ENCODE measurements at regions not wholly inside any gene's neighbourhood (a gene's known extent, or its start where the extent isn't known, plus 50 kb on each side); places are given as distances from the start of the nearest gene placed in this dataset.

GRCh38 chr4:24094726-24095125 lies 204.9 kb upstream of the PPARGC1A start:
- Histone ChIP-seq H3K36me3 (replicated peaks in 1 of 2; ENCODE audit: control insufficient read depth in 1 of 2, insufficient read depth in 2 of 2, low read length in 2 of 2) (no peaks in the 10 kb centered on the region), H3K4me1 (ENCODE audit: control insufficient read depth in 1 of 2, insufficient read depth in 2 of 2, low read length in 2 of 2) (no peaks in the 10 kb centered on the region), H3K79me2 (ENCODE audit: insufficient read depth, low read length) (no peaks in the 10 kb centered on the region), H3K27me3 (ENCODE audit: control insufficient read depth in 2 of 2, insufficient read depth in 2 of 2, low read length in 2 of 2) (no peaks in the 10 kb centered on the region), H3K9me3 (replicated peaks in 1 of 2; ENCODE audit: control insufficient read depth in 1 of 2, insufficient read depth in 1 of 2, low read length in 2 of 2) (peaks cover 0 to 6% of the 10 kb centered on the region in 2 donors), H3K4me3 (replicated peaks in 1 of 3; ENCODE audit: low read depth in 2 of 3, low read length in 3 of 3) (no peak overlapping the region), H2AFZ (ENCODE audit: insufficient read depth, low read depth, low read length, poor library complexity, severe bottlenecking) (no peak overlapping the region), H3K4me2 (replicated peaks; ENCODE audit: extremely low read depth, low read length, poor library complexity, severe bottlenecking) (no peak overlapping the region), H3K27ac (ENCODE audit: low read depth in 1 of 2, low read length in 2 of 2) (no peak overlapping the region), H3K9ac (ENCODE audit: insufficient read depth, low read length, poor library complexity, severe bottlenecking) (no peak overlapping the region), H4K20me1 (ENCODE audit: insufficient read depth, low read length) (no peaks in the 10 kb centered on the region)
- Mint-ChIP-seq H3K9me3 (peaks cover 0 to 6% (median 3%) of the 10 kb centered on the region in 7 donors), H3K4me1 (no peaks in the 10 kb centered on the region), H3K36me3 (no peaks in the 10 kb centered on the region), H3K4me3 (no peak overlapping the region), H3K27ac (no peak overlapping the region), H3K27me3 (ENCODE audit: low read depth in 3 of 3) (peaks cover 0 to 5% (median 0%) of the 10 kb centered on the region in 3 donors)
- TF ChIP-seq CTCF (IDR thresholded peaks at IDR 0.05) = no peak
- no CpG with 5 or more reads among the region's 2 CpGs for WGBS (ENCODE audit: insufficient coverage)
- intact Hi-C loops (cut with micrococcal nuclease) = no loop called here
- no peak for DNase-seq

GRCh38 chr4:24093446-24093845 lies 203.6 kb upstream of the PPARGC1A start:
- no peak for DNase-seq
- no CpG with 5 or more reads among the region's 2 CpGs for WGBS (ENCODE audit: insufficient coverage)

More at GRCh38 chr4:24093446-24093845, 203.6 kb upstream of the PPARGC1A start:
- no peaks in the 10 kb centered on the region for H4K20me1 ChIP-seq (ENCODE audit: insufficient read depth, low read length)
- H3K4me1 ChIP-seq (ENCODE audit: control insufficient read depth in 1 of 2, insufficient read depth in 2 of 2, low read length in 2 of 2) = no peaks in the 10 kb centered on the region
- H3K27me3 ChIP-seq (ENCODE audit: control insufficient read depth in 2 of 2, insufficient read depth in 2 of 2, low read length in 2 of 2) = no peaks in the 10 kb centered on the region
- Mint-ChIP-seq H3K4me1 (no peaks in the 10 kb centered on the region), H3K27ac (no peak overlapping the region), H3K4me3 (no peak overlapping the region), H3K9me3 (peaks cover 0 to 7% (median 4%) of the 10 kb centered on the region in 7 donors), H3K36me3 (no peaks in the 10 kb centered on the region), H3K27me3 (ENCODE audit: low read depth in 3 of 3) (peaks cover 0 to 5% (median 0%) of the 10 kb centered on the region in 3 donors)
- intact Hi-C loops (cut with micrococcal nuclease) = no loop called here
- H2AFZ ChIP-seq (ENCODE audit: insufficient read depth, low read depth, low read length, poor library complexity, severe bottlenecking) = no peak overlapping the region
- H3K9ac ChIP-seq (ENCODE audit: insufficient read depth, low read length, poor library complexity, severe bottlenecking) = no peak overlapping the region
- no peaks in the 10 kb centered on the region for H3K36me3 ChIP-seq (replicated peaks in 1 of 2; ENCODE audit: control insufficient read depth in 1 of 2, insufficient read depth in 2 of 2, low read length in 2 of 2)
- H3K4me2 ChIP-seq (replicated peaks; ENCODE audit: extremely low read depth, low read length, poor library complexity, severe bottlenecking) = no peak overlapping the region
- no peaks in the 10 kb centered on the region for H3K79me2 ChIP-seq (ENCODE audit: insufficient read depth, low read length)
- H3K27ac ChIP-seq (ENCODE audit: low read depth in 1 of 2, low read length in 2 of 2) = no peak overlapping the region
- H3K9me3 ChIP-seq (replicated peaks in 1 of 2; ENCODE audit: control insufficient read depth in 1 of 2, insufficient read depth in 1 of 2, low read length in 2 of 2) = peaks cover 0 to 6% of the 10 kb centered on the region in 2 donors
- TF ChIP-seq CTCF (IDR thresholded peaks at IDR 0.05) = no peak
- no peak overlapping the region for H3K4me3 ChIP-seq (replicated peaks in 1 of 3; ENCODE audit: low read depth in 2 of 3, low read length in 3 of 3)

Measured in CD14-positive monocyte (primary cell).